Activated gamma-delta T cell treated with anti-CD3 and anti-CD28 coated beads, Interleukin-2, amount 50 U/mL, for 16 hours (primary cell): ENCODE measurements at regions not wholly inside any gene's neighbourhood (a gene's known extent, or its start where the extent isn't known, plus 50 kb on each side); places are given as distances from the start of the nearest gene placed in this dataset.
A peak's percentile ranks its signal among the peaks of the same experiment; 100 is the strongest.

Source experiments
- DNase-seq: peaks from one replicate; pipeline ENCODE4 v3.0.0-alpha.2; 2020; ENCODE audit warnings: low read depth

DNA sequence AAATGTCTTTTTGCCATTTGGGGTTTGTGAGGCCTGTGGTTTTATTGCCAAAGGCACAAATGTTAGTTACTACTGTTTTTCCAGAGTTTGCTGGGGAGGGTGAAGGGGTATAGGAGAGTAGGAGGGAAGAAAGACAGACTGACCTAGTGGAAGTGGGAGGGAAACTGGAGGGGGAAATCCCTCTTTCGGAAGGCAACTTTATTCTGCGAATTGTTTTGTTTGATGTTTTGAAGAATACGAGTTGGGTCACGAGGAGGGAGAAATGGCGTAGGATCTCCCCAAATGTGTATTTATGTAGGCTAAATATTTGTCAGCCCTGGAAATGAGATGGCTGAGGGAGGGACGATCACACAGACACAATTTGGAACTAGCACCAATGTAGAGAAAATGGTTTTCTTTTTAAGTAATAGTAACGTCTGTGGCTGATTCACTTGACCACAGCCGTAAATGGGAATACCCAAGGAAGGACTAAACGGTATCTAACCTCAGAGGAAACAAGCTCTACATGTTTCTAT is 172.3 kb downstream of the ICOS start:
- DNase-seq, result no peak

DNA sequence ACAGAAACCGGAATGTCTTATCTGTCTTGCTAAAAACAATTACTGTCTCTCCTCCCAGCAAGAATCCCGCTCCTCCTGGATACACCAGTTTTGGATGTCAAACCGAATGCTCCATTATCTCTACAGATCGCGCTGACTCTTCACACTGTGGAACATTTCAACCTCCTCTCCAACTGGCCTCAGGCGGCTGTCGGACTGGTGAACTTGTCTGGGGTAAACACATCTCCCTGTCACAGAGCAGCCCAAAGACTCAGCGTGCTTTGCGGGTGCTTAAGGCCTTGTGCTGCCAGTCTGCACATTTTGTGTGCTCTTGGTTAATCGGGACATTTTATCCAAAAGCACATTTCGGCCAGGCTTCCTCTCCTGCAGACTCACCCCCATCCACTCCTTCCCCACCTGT is 173.1 kb downstream of the ICOS start:
- no peak for DNase-seq

DNA sequence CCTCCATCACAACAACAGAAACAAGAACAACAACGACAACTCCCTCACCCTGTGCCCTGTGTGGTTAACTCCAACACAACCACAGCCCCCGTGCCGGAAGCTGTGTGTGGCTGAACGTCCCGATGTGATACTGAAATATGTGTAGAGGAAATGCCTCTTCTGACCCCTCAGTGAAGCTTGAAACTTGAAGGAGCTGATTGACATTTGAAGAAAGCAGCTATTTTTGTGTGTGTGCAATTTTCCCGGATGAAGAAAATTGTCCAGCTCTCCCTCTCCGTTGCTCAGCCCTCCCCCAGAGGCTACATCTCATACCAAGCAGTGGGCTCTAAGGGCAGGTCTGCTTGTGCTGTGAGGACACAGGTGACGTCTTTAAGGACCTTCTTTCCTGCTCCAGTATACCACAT is 173.8 kb downstream of the ICOS start:
- peak; percentile 36 for DNase-seq

DNA sequence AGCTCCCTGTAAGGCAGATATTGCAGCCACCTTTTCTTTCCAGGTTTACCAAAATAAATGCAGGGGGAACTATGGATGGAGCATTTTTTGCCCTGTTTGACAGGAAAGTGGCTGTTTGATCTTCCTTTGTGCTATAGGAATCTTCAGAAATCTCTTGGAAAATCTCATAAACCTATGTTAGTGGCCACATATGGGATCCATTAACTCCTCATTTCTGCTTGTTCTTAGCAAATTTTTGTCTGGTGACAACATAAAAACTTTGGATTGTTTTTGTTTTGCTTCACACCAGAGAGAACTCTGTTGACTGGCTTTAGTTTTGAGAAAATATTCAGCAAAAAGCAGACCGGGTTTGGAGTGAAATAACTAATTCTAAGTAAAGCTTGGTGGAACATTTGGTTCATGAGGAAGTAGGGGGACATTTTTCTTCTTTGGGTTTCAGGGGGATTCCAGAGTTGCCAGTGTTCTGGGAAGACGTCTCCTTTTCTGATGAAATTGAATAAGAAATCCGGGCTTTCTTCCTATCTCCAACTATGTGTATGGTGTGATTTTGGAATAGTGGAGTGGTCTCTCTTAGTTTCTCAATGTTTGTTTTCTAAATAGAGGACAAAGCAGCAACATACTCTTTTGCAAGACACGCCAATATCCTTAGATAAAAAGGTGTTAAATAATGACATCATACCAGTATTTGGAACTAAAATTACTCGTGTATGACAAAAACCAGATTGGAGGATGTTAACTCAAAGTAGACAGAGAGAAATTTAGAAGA is 174.4 kb downstream of the ICOS start:
- no peak for DNase-seq

DNA sequence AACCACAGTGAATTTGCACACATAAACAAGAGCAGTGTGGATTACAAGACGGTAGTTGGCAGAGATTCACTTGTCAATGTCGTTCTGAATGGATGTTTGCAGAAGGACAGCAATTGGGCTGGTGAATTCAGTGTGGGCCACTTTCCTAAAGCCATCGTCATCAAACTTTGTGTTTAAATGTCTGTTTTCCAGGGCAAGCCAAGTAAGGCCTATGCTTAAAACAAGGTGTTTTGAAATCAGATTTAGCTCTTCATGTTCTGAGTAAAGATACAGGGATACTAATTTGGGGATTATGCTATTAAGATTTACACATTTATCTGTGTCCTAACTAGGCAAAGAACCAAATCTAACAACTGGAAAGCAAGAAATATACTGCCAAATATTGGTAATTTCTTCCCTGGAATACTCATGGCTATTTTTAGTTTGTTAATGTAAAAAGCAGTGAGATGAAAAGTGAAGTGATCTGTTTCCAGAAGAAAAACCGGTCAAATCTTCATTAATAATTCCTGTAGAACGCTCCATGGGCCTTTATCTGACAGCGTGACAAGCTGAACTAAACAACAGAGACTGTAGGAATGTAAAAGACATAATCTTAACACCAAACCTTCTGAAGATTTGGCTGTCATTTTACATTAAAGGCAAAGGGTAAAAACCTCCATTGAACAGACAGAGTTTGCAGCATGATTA is 175.7 kb downstream of the ICOS start:
- DNase-seq, result no peak

DNA sequence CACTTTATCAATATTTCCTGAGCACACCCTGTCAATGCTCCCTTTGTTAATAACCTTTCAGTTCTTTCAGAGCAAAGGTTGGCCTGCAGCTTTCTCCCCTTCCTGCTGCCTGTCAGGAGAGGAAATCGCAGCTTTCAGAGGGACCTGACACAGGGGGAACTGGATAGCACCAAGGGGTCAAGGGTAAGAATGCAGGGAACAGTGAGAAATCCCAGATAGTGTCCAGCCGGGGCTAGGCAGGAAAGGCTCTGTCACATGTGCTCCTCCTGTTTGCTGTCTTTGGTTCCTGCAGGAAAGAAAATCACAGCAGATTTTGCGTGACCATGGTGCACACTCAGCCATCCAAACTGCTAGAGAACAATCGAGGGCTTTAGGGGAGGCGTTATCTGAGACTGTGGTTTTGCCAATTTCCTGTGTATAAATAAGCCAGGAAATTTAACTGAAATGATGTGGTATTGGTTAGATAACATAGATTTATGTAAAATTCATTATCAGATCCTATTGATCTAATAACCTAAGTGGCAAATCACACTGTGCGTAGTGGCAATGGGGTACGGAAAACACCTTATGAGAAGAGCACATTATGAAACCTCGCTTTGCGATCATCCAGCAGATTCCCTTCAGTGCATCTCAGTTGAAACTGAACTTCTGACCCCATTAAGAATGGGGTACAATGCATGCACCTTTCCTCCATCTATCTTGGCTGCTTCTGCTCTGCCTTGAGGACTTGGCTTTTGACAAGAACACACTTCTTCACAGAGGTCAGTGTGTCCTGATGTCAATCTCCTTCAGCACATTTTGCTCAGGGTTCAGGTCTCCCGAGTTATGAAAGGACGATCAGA is 178.0 kb downstream of the ICOS start:
- DNase-seq, result no peak

DNA sequence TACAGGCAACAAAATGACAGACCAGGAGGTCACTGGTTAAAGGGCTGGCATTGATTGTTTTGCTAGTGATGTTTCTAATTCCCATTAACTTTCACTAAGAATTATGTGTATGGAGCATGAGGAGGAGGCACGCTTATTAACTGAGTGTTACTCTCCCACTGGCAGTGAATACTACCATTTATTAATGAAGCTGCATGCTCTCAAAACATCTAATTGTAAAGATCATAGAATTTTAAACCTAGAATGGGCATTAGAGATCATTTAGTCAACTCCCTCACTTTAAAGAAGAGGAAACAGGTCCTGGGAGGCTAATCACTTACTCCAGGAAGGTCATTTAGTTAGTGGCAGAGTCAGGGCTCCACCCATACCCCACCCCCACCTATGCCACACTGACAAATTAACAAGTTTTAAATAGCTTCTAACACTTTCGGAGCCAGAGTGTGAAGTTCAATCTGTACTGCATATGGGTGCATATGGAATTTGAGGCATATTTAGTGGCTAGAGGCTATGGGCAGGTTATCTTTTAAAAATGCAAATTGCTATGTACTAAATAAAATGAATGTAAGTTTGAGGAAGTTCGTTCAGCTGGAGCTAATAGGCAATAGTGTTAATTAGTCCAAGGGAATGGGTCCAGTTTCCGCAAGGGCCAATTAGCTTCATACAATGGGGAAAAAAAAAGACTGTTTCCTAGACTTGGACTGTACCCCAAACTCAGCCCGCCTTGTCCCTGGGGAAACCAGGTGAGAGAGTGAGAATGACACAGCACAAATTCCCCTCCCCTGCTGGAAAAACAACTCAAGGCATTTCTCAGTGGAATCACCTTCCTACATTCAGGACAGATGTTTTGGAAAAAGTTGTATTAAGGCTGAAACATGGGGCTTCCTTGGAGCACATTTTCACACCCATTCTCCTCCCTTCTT is 178.8 kb downstream of the ICOS start:
- DNase-seq, result no peak

DNA sequence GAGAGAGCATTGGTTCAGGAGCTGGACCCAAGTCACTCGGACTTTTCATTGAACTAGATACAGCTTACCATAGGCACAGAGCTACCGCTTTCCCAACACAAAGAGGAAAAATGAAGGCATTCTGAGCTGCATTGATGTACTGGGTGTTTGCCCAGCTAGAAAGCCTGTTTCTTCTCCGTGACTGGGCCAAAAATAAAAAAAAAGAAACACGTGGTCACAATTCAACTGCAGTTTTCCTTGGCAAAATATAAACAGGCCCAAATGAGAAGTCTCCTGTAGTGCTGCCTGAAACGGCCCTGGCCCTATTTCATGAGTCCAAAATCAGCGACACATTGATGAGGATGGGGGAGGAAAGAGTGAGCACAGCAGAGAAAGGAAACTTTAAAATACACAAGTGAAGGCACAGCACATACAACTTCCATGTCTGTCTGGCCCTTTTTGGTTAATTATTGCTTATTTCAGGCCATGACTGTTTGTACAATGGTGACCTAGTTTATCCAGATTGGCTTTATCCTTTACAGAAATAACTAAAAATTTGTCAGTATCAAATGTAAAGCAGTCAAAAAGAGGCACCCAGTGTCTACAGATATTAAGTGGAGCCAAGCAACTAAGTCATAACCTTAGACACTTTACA is 179.7 kb downstream of the ICOS start:
- DNase-seq, result no peak

DNA sequence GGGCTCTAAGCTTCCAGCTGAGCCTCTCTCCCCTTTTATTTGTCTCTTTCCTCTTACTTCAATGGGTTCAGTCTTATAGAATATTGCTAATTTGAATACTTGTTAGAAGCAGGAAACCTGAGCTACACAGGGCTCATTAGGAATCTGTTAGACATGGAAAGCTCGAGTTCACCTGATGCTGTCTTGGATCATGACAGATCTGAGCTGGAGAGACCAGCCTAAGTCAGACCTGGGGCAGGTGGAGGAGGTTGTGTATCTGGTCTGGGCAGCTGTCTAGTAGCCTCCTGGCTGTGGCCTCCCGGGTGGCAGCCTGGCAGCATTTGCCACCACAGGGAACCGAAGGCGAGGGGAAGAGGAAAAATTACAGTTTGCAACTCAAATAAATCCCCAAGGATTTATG is 185.9 kb downstream of the ICOS start:
- no peak for DNase-seq

DNA sequence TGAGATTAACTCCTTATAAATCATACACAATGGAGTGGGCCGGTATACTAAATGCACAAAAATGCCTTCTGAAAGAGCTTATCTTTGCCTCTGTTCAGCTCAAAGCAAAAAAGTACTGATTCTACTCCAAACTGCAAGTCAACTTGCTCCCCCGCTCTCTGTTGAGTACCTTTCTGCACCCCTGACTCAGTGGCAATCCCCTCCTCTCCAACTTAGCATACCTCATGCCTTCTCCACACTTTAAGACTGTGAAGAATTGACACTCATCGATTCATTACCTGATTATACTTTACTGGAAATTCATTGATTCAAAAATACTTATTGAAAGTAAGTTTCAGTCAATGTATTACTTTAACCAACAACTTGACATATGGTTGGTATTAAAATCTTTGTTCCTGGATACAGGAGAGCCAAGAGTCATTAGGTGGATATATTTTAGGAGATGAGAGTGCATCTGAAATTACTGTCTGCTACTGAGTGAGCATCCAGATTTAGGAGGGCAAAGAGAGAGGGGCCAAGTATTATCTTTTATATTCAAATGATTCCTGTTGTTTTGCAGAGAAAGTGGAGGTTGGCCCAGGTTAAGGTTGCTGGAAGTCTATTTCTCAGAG is 187.7 kb downstream of the ICOS start:
- DNase-seq, result no peak

DNA sequence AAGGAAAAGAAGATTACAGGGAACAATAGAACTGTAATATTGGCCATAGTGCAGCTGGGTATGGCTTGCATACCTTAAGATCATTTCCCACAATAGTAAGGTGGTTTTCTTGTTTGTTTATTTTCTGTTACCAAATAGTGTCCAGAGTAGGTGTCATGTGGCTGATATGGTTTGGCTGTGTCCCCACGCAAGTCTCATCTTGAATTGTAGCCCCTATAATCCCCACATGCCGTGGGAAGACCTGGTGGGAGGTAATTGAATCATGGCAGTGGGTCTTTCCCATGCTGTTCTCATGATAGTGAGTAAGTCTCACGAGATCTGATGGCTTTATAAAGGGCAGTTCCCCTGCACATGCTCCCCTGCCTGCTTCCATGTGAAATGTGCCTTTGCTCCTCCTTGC is 190.1 kb downstream of the ICOS start:
- no peak for DNase-seq

DNA sequence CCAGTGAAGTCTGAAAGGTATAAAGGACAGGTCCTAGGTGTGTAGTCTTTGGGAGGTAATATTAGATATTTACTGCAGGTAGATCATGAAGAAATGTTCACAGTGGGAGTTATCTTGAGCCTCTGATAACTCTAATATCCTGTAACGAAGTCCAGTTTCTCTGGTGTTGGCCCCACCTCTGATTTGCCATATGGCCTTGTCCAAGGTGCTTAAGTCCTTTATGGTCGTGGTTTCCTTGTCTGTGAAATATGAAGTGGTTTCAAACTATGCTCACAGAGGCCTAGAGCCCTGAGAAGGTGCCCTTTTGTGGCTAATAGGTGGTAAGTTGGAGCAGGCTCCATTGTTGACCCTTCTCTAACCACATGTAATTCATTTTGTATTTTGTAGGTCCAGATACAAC is 190.7 kb downstream of the ICOS start:
- no peak for DNase-seq

DNA sequence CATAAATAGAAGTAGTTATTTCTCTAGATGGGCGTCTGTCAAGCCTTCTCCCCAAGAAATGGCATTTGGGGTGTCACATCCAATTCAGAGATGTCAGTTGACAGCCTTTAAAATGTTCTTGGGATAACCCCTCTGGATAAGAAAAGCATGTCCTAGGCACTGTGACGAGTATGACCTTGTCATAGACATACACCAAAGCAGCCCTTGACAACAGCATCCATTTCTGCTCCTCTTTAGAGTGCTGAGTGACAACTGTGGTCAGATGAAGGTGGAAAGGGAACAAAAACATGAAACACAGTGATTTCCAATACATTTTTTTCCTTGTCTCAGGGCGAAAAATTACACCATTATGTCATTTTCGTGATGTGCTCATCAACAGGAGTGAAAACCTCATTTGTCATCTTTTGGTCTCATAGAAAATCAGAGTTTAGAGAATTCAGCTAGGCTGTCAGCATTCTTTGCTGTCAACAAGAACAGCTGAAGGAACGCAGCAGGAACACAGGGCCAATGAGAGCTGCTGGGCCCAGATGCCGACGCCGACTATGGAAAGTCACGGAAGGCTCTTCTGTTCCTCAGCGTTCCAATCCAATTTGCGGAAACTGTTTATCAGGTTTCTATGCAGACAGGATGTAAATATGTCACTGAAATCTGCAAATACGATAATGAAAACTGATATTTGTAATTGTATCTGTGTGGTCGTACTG is 193.2 kb downstream of the ICOS start:
- DNase-seq, result no peak

DNA sequence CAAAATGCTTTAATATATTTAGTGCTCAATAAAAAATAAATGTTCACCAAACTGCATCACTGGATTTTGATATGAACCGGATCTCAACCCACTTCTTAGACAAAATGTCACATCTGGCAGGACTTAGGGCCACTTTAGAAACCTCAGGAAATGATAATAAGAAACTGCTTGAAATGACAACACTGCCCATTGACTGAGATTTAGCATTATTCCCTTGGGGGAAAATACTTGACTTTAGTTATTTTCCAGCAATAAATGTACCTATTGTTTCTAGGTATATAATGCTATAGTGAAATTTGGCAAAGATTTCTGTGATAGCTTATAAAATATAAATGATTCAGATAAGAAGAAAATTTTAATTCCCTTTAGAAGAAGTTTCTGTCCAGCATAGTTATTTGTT is 195.1 kb downstream of the ICOS start:
- DNase-seq, result no peak

DNA sequence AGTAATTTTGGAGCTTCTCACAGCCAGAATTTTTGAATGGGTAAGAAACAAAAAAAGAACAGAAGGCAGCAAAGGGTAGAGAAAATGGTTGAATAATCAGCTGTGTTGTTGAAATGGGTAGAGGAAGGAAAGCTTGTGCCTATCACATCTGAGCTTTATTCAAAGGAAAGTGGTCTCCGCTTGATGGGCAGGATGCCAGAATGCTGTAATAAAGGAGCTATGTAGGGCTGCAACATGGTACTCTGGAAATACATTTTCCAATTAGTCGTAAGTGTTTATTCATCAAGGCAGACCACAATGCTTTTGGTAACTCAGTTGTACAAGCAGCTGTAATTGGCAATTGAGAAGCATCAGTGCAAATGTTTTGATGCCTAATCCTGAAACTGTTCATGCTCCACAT is 196.9 kb downstream of the ICOS start:
- no peak for DNase-seq

DNA sequence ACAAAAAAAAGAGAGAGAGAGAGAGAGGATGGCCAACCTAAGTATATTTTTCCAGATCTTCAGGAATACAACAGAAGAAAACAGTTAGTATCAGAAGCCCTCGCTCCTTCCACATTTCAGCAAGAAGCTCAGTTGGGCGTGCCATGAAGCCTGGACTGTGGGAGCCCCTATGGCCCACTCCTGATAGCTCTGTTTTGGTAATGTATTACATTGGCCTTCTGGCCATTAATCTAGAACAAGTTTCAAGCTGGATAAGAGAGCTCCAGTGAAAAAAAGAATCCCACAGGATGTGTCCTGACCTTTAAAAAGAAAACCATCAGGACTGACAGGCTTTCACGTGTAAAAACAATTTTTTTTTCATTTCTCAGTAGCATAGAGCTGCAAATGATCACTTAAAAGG is 197.9 kb downstream of the ICOS start:
- DNase-seq, result no peak

DNA sequence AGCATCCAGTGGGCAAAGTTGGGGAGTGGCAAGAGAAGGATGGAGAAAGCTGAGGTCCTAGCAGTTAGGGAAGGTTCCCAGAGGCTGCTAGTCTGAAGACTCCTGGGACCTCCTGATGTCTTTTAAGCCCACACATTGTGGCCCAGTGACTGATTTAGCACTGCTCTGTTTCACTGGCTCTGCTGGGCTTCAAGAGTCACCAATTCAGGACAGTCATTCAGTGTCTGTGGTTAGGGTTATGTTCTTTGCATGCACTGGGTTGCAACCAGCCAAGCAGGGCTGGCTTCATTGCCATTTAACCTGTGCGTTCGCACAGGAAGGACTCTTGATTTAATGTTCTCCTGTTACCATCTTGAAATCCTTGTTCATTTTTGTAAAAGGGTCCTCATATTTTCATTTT is 199.2 kb downstream of the ICOS start:
- DNase-seq, result no peak

DNA sequence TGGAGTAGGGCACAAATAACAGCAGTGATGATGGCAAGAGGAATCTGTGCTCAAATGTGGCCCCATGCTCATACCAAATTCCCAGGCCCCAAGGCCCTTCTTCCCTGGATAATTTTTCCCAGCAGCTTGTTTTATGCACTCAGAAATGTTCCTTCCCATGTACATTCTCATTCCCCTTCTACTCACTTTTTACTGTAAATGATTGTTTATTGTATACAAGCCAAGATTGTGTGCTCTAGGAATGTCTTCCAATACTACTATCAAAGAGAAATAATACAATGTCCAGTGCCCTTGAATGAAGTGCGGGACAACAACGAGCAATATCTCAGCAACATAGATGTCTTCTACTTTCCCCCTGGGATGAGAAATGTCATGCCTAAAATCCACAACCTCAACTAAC is 201.6 kb downstream of the ICOS start:
- DNase-seq, result no peak

DNA sequence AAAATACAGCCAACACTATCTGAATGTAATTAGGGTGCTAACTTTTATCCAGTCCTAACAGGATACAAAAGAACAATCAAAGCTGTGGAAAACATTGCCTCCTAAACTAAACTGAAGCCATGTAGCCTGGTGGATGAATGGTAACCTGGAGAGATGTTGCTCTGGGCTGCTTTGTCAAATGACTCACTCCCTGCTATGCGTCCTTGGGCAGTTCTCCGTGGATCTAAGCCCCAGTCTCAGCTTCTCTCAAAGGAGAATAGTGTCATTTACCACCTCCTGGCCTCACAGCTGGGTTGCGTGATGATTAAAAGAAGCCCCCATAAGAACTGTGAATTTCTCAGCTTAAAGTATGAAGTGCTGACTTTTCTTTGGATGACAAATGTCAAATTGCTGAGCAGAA is 203.7 kb downstream of the ICOS start:
- no peak for DNase-seq
